CD4-positive, alpha-beta T cell (primary cell): ENCODE measurements at regions not wholly inside any gene's neighbourhood (a gene's known extent, or its start where the extent isn't known, plus 50 kb on each side); places are given as distances from the start of the nearest gene placed in this dataset.
A peak's percentile ranks its signal among the peaks of the same experiment; 100 is the strongest.
"Not testable (repeated sequence)": the region's sequence is repeated elsewhere in the genome, so short reads cannot be mapped to it uniquely, and the experiment has no call there.

Source experiments
- ATAC-seq: fragments of 200-7000 bp; cut with Tn5 transposase; one replicate; pipeline ENCODE4 v1.10.0; 2022; ENCODE audit warnings: mild to moderate bottlenecking; ENCODE audit not compliant: poor library complexity
- CTCF ChIA-PET: fragments of 350-600 bp; sonication (Branson Sonifier 250); formaldehyde crosslinking; loops from one replicate; lab custom pipeline; 2021; ENCODE audit warnings: antibody characterized with exemption, inconsistent platforms; lab: Charles Lee
- POLR2A ChIA-PET: fragments of 350-600 bp; sonication (Branson Sonifier 250); formaldehyde crosslinking; loops from one replicate; lab custom pipeline; 2021; ENCODE audit warnings: antibody characterized with exemption, inconsistent platforms; lab: Charles Lee
- DNase-seq, 14 experiments: peaks; one replicate each; pipeline ENCODE4 v3.0.0-alpha.2; 2013 to 2020; ENCODE audit warnings: mixed read lengths in 2 of 14
- H3K27ac ChIP-seq, 2 donors: one replicate each; pipeline versions ENCODE4 v1.5.1 to v1.7.0; 2013; ENCODE audit warnings: low read length in 2 of 2, low read depth in 1 of 2, mild to moderate bottlenecking in 1 of 2
- H3K27me3 ChIP-seq, 2 experiments: 1 replicate in 1 of 2; 2 replicates in 1 of 2; pipeline versions ENCODE4 v1.6.1 to v1.7.0; 2013; ENCODE audit warnings: low read length in 2 of 2, control low read depth in 1 of 2, mild to moderate bottlenecking in 1 of 2, moderate library complexity in 1 of 2; ENCODE audit not compliant: insufficient read depth in 2 of 2, control insufficient read depth in 1 of 2
- H3K36me3 ChIP-seq: one replicate; pipeline ENCODE4 v1.6.1; 2013; ENCODE audit warnings: low read length, control low read depth; ENCODE audit not compliant: insufficient read depth
- H3K4me1 ChIP-seq: one replicate; pipeline ENCODE4 v1.6.1; 2013; ENCODE audit warnings: low read length, control low read depth; ENCODE audit not compliant: insufficient read depth
- H3K4me3 ChIP-seq: one replicate; pipeline ENCODE4 v1.5.1; 2013; ENCODE audit warnings: mild to moderate bottlenecking, low read length, moderate library complexity
- H3K9me3 ChIP-seq, 2 experiments: 1 replicate in 1 of 2; 2 replicates in 1 of 2; pipeline versions ENCODE4 v1.6.1 to v1.7.0; 2013; ENCODE audit warnings: low read length in 2 of 2, mild to moderate bottlenecking in 2 of 2, control low read depth in 1 of 2, moderate library complexity in 1 of 2; ENCODE audit not compliant: control insufficient read depth in 1 of 2, insufficient read depth in 1 of 2
- H3K27ac Mint-ChIP-seq: one replicate; pipeline ENCODE4 v1.8.0; 2020; ENCODE audit warnings: mixed read lengths
- H3K27me3 Mint-ChIP-seq: one replicate; pipeline ENCODE4 v1.8.0; 2021; ENCODE audit warnings: mixed read lengths
- H3K36me3 Mint-ChIP-seq: one replicate; pipeline ENCODE4 v1.8.0; 2021; ENCODE audit warnings: low read depth, mixed read lengths
- H3K4me1 Mint-ChIP-seq: one replicate; pipeline ENCODE4 v1.8.0; 2021; ENCODE audit warnings: low read depth, mixed read lengths
- H3K4me3 Mint-ChIP-seq: one replicate; pipeline ENCODE4 v1.8.0; 2020; ENCODE audit warnings: mild to moderate bottlenecking, mixed read lengths
- H3K9me3 Mint-ChIP-seq: one replicate; pipeline ENCODE4 v1.8.0; 2020; ENCODE audit warnings: mixed read lengths
- intact Hi-C, 2 experiments: fragments of 100-400 bp; cut with DNase I in 1 of 2; cut with micrococcal nuclease in 1 of 2; formaldehyde crosslinking; loops; one replicate each; pipeline versions ENCODE4 v1.15.1 to v1.9.0; 2023 to 2025; cut with DNase I, micrococcal nuclease
- TF ChIP-seq, protein P1 (sequence below): fragments of 200-600 bp; IDR thresholded peaks from one replicate; pipeline ENCODE4 v1.8.0; 2022; ENCODE audit warnings: antibody characterized with exemption, mild to moderate bottlenecking

DNA sequence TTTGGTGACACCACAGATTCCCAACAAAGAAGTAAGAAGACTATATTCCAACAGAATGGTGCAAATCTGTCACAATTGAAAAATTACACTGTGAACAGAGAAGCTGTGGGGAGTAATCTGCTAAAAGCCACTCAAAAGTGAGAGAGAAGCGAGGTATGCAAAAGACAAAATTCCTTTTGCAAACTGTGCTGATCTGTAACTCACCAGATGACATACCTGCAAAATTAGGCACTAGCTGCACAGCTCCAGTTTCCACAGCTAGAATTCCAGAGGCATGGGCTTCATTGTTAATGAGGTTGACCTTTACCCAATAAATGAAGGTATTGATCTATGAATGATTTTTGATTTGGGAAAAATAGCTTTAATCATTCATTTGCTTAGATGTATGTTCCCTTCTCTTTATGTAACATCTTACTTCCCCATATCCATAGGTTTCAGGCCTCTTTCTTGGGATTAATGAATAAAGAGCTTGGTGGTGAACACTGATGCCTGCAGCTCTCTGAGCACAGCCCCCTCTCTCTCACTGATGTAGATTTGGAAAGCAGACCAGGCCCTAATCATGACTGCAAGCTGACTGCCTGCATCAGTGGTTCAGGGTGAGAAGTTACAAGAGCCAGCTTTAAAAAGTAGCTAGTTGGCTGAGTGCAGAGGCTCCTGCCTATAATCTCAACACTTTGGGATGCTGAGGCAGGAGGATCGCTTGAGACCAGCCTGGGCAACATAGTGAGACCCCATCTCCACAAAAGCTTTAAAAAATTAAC lies 85.2 kb downstream of the LACC1 start:
- POLR2A ChIA-PET = no interaction called here
- CTCF ChIA-PET = interaction anchor here (1.6 kb wide), 1 partner anchor 9 kb away, joined by 3 read pairs; no protein-coding TSS in a partner anchor
- no peak for ATAC-seq

DNA sequence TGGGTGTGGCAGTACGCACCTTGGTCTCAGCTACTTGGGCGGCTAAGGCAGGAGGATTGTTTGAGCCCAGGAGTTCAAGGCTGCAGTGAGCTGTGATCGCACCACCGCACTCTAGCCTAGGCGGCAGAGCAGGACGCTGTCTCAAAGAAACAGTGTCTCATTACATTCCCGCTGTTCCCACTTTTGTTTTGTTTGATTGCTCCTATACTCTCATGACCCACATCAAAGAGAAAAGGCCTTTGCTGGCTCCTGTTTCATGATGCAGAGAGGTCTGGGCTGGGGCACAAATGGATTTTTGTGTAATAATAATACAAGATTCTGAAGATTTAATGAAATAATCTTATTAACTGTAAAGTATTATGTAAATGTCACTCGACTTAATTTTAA lies 85.7 kb downstream of the LACC1 start:
- intact Hi-C loops = no loop called here
- no peaks in the 10 kb centered on the region for H3K4me1 ChIP-seq
- no peak for ATAC-seq

More for the DNA sequence above, 85.2 kb downstream of the LACC1 start:
- Histone ChIP-seq H3K4me3 (no peak overlapping the region), H3K36me3 (no peaks in the 10 kb centered on the region), H3K9me3 (peaks cover 0 to 16% of the 10 kb centered on the region in 2 experiments), H3K4me1 (no peaks in the 10 kb centered on the region), H3K27ac (no peak overlapping the region), H3K27me3 (no peaks in the 10 kb centered on the region)
- Mint-ChIP-seq H3K27me3 (no peaks in the 10 kb centered on the region), H3K4me3 (no peak overlapping the region), H3K36me3 (no peaks in the 10 kb centered on the region), H3K9me3 (no peaks in the 10 kb centered on the region), H3K27ac (no peak overlapping the region), H3K4me1 (no peaks in the 10 kb centered on the region)
- intact Hi-C loops = no loop called here
- no peak for DNase-seq
- TF ChIP-seq, protein P1, sequence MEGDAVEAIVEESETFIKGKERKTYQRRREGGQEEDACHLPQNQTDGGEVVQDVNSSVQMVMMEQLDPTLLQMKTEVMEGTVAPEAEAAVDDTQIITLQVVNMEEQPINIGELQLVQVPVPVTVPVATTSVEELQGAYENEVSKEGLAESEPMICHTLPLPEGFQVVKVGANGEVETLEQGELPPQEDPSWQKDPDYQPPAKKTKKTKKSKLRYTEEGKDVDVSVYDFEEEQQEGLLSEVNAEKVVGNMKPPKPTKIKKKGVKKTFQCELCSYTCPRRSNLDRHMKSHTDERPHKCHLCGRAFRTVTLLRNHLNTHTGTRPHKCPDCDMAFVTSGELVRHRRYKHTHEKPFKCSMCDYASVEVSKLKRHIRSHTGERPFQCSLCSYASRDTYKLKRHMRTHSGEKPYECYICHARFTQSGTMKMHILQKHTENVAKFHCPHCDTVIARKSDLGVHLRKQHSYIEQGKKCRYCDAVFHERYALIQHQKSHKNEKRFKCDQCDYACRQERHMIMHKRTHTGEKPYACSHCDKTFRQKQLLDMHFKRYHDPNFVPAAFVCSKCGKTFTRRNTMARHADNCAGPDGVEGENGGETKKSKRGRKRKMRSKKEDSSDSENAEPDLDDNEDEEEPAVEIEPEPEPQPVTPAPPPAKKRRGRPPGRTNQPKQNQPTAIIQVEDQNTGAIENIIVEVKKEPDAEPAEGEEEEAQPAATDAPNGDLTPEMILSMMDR = no peak

GRCh38 chr13:43968251-43968942 lies 88.7 kb downstream of the LACC1 start:
- POLR2A ChIA-PET, CTCF ChIA-PET, H3K4me3 ChIP-seq, H3K4me1 ChIP-seq, H3K36me3 ChIP-seq, H3K27me3 ChIP-seq, H3K27me3 Mint-ChIP-seq, H3K27ac ChIP-seq, H3K36me3 Mint-ChIP-seq, H3K4me3 Mint-ChIP-seq, DNase-seq, H3K4me1 Mint-ChIP-seq, H3K9me3 Mint-ChIP-seq, H3K27ac Mint-ChIP-seq, intact Hi-C loops: not testable (repeated sequence)
- peaks cover 0 to 29% of the 10 kb centered on the region in 2 experiments for H3K9me3 ChIP-seq
- peak; percentile 44 for ATAC-seq

More for the DNA sequence above, 85.7 kb downstream of the LACC1 start:
- H3K4me1 Mint-ChIP-seq = no peaks in the 10 kb centered on the region
- H3K9me3 ChIP-seq = peaks cover 0 to 22% of the 10 kb centered on the region in 2 experiments
- no peak overlapping the region for H3K27ac Mint-ChIP-seq
- H3K27me3 ChIP-seq = no peaks in the 10 kb centered on the region
- DNase-seq = no peak
- TF ChIP-seq, protein P1 = no peak
- no peaks in the 10 kb centered on the region for H3K9me3 Mint-ChIP-seq
- no peak overlapping the region for H3K27ac ChIP-seq
- ChIA-PET POLR2A (no interaction called here), CTCF (interaction anchor here (1.6 kb wide), 1 partner anchor 10 kb away, joined by 3 read pairs; no protein-coding TSS in a partner anchor)
- no peak overlapping the region for H3K4me3 Mint-ChIP-seq
- no peaks in the 10 kb centered on the region for H3K36me3 ChIP-seq
- no peaks in the 10 kb centered on the region for H3K36me3 Mint-ChIP-seq
- H3K4me3 ChIP-seq = no peak overlapping the region
- H3K27me3 Mint-ChIP-seq = no peaks in the 10 kb centered on the region

DNA sequence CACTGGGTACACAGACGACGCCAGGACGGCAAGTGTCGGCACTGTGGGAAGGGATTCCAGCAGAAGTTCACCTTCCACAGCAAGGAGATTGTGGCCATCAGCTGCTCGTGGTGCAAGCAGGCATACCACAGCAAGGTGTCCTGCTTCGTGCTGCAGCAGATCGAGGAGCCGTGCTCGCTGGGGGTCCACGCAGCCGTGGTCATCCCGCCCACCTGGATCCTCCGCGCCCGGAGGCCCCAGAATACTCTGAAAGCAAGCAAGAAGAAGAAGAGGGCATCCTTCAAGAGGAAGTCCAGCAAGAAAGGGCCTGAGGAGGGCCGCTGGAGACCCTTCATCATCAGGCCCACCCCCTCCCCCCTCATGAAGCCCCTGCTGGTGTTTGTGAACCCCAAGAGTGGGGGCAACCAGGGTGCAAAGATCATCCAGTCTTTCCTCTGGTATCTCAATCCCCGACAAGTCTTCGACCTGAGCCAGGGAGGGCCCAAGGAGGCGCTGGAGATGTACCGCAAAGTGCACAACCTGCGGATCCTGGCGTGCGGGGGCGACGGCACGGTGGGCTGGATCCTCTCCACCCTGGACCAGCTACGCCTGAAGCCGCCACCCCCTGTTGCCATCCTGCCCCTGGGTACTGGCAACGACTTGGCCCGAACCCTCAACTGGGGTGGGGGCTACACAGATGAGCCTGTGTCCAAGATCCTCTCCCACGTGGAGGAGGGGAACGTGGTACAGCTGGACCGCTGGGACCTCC lies 89.4 kb downstream of the LACC1 start:
- H3K4me1 ChIP-seq, H3K9me3 Mint-ChIP-seq, H3K4me3 ChIP-seq, H3K36me3 ChIP-seq, H3K27ac ChIP-seq, ATAC-seq, H3K4me1 Mint-ChIP-seq, H3K27me3 ChIP-seq, H3K27me3 Mint-ChIP-seq, CTCF ChIA-PET, POLR2A ChIA-PET, H3K27ac Mint-ChIP-seq, intact Hi-C loops, H3K4me3 Mint-ChIP-seq, DNase-seq, H3K36me3 Mint-ChIP-seq: not testable (repeated sequence)
- H3K9me3 ChIP-seq = peaks cover 0 to 29% of the 10 kb centered on the region in 2 experiments

GRCh38 chr13:43969919-43970318 lies 90.2 kb downstream of the LACC1 start:
- H3K36me3 ChIP-seq, H3K4me1 ChIP-seq, H3K36me3 Mint-ChIP-seq, DNase-seq, CTCF ChIA-PET, H3K4me1 Mint-ChIP-seq, H3K4me3 ChIP-seq, H3K27me3 ChIP-seq, H3K27ac Mint-ChIP-seq, H3K27ac ChIP-seq, POLR2A ChIA-PET, intact Hi-C loops, H3K4me3 Mint-ChIP-seq, ATAC-seq, H3K9me3 Mint-ChIP-seq, H3K27me3 Mint-ChIP-seq: not testable (repeated sequence)
- H3K9me3 ChIP-seq = peaks cover 0 to 29% of the 10 kb centered on the region in 2 experiments
